NCI-H1417 treated with DMSO at 0.1 percent for 48 hours (cell line): ENCODE measurements at regions not wholly inside any gene's neighbourhood (a gene's known extent, or its start where the extent isn't known, plus 50 kb on each side); places are given as distances from the start of the nearest gene placed in this dataset.

Experiments used
- DNase-seq: peaks from one replicate; lab custom pipeline; 2025; lab: John Stamatoyannopoulos, UW

DNA sequence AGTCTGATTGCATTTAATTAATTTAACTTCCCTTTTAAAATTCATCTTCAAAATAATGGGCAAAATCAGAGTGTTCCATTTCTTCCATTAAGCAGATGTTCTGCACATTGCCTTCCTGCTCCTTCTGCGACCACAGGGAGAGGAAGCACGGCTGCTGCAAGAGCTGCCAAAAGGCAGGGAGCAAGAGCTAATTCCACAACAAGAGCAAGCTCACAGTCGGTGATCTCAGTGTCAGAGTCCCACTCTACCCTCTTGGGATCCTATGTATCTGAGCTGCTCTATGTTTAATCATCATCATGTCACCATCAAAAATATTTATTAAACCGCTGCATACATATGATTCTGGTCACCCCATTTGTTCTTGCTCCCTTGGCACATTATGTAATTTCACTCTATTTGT lies 255.3 kb upstream of the CAMK1G start:
- DNase-seq: no peak

DNA sequence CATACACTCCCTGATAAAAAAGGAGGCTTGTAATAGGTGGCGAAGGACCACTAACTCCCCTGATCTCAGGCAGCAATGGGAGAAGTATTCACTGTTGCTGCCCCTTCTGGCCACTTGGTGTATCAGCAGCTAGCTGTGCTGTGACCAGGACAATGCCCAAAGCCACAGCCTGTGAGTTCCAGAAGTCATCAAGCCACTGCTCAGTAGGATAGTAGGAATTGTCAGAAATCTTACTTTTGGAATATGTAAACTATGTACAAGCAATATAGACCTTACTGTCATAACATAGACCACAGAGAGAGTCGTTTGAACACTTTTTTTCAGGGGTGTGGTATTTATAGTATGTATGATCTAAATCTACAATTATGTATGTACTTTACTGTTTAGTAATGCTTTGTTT lies 248.3 kb upstream of the CAMK1G start:
- DNase-seq: no peak

DNA sequence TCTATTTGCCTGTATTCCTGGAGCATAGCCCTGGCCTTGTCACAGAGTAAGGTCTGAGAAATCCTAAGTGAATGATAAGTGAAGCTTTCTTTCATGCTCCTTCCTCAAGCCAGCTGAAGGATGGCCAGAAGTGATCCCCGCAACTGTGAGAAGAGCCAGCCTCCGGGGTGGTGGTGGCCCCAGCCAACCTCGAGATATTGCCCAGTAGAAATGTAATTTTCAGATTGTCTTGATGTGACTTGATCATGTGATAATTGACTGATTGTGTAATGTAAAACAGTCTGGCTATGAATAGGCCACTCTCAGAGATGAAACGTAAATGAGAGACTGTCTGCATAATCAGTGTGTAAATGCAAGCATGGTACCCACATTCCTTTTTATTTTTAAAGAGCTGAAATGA lies 242.4 kb upstream of the CAMK1G start:
- no peak for DNase-seq

DNA sequence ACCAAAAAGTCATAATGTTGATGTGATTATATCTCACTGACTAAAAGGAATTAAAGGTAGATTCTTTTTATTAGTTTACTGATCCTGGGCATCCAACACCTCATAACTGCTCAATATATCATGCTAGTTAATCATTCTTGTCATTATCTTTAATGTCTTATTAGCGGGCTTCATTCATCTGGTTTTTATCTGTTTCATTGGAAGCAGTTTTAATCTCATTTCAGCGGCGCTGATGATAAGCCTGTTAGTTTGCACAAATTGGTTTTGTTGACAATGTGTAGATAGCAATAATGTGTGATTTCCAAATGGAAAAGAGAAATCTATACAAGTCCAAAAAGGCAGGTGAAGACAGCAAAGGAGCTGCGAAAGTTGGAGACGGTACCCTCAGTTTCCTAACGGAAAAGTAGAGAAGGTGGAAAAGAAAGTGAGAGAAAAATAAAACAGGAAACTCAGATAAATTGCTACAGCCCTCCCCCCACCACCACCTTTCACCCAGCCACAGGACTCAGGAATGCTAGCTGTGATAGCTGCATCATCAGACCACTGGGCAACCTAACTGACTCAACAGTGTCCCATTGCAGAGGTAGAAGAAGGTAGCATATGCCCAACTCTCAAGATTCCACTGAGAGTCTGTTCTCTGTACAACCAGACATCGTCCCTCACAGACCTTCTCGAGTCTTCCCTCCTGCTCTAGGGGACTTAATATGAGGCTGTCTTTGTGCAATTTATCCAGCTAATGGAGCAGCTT lies 241.7 kb upstream of the CAMK1G start:
- no peak for DNase-seq

DNA sequence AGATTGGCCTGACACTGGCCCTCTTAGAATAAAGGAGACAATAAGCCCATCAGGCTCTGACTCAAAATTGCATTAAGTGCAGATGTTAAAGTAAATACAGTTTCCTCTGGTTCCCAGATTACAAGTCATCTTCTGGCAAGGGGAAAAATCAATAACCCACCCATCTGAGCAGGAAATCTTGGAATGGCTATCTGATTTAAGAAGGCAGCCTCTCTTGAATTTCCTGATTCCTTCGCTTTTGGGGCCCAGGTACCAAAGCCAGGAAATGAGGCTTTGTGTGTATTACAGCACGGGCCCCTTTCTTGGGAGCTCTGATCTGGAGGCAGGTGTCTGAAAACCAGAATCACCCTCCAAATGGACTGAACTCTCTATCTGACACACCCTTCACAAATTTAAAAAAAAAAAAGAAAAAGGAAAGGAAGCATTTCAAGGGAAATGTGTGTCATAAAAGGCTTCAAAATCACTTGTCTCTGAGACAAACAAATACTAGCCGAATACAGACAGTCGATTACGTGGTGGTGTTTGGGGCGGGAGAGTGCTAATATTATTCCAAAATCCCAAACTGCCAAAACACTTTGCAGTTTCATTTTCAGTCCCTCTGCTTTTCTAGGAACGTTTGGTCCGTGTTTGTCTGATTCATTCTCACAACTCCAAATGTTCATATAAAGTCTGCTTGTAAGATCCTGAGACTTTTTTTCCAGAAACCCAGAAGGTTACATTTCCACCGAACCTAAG lies 240.9 kb upstream of the CAMK1G start:
- no peak for DNase-seq

DNA sequence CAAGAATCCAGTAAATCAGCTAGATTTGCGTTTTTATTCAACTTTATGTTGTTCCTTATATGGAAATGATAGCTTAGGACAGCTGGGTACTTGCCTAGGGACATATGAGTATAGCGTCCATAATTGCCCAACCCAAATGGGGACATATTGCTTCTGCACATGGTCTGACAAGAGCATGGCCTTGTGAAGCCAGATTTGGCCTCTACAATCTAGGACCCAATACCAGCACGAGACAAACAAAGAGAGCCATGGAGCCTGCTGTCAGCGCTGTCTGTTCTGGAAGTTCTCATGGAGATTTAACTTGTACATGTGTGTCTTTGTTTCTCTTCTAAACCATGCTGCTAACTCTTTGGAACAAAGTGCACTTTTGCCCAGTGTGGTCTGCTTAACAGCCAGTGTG lies 240.0 kb upstream of the CAMK1G start:
- no peak for DNase-seq

DNA sequence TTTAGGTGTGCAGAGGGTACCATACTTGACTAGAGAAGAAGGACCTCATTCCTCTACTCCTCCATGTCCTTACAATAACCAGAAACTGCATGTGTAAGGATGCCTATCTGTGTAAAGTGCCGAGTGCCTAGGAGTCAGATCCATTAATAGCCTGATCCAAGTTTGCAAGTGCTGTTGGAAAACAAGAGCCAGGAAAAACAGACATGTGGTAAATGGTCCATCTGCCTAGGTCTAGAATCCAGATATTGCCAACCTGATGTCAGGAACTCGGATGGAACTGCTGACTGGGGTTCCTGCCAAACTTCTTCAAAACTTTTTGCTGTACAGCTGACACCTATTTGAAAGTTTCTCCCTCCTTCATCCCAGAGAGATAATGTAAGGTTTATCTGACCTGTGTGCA lies 239.4 kb upstream of the CAMK1G start:
- no peak for DNase-seq

DNA sequence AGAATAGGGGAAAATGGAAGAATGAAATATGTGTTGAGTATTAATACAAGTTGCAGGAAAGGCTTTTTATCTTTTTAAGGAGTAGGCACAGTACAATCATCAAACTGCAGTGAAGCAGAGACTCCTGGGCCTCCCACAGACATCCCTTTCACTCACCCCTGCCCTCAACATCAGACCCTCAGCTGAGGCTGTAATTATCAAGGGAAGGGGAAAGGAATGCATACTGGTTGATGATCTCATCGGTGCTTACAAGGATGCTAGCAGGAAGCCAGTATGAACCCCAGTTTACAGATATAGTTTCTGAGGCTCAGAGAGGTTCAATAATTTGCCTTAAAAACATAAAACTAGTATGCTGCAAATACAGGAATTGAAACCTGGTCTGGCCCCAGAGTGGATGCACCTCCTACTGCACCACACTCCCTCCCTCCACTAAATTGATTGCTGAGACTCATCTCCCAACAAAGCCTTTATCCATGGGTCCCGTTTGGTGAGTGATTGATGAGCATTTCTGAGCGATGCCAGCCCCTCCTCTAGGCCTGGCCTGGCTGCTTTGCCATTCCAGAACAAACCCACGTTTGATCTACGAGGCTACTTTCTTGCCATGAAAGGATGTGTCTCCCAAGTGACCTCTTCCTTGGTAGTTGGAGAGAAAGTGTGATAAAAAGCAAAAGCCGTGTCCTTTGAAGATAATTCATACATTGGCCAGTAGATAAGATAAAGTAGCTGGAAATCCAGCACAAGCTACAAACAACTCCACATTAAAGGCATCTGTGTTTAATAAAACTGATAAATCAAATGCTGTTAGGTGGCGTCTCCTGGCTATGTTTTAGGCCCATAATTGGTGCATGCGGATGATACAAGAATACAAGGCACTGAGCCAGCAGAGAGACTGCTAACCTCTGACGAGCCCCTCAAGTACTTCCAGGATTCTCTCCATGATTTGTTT lies 233.9 kb upstream of the CAMK1G start:
- no peak for DNase-seq

DNA sequence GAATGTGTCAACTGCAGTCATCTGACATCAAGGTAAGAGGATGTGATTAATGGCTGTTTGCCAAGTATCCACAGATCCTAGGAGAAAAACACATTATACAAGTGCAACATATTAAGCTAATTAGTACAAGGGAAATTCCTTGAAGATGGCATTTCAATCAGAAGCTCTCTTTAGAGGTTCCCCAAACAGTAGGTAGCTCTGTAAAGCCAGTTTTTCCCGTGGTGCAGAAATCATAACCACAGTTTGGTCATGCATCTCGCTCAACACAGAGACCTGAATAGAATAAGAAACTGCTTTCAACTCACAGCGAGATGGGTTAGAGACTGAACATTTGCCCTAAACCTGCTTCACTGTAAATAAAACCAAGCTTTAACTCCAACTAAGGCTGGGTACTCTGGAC lies 230.5 kb upstream of the CAMK1G start:
- no peak for DNase-seq

DNA sequence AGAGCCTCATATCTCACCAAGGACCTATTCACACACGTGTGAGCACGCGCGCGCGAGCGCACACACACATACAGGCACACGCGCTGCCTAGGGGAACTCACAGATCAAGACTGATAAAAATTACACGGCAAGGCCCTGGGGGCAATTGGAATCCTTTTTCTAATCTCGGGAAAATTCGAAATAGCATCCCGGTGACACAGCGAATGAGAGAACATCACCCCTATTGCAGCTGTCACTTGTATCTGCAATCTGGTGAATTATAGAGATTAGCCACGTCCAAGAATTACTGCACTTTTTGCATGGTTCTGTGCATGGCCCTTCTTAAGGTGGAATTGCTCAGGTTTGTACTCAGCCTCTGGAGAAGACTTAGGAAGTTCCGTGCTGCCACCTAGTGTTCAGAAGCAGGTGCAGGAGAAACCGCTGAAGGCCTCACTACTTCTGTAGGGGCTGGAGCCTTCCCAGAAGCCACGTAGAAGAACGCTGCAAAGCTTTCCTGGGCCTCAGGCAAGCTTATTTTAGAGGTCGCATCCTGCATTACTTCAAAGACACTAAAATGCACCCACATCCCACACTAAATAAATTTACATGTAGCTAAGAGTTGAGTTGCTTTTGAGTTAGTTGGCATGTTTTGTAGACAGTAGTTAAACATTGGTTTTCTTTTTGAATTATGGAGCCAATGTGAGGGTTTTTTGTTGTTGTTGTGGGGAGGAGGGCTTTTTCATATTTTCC lies 229.2 kb upstream of the CAMK1G start:
- DNase-seq: peak; percentile 59

DNA sequence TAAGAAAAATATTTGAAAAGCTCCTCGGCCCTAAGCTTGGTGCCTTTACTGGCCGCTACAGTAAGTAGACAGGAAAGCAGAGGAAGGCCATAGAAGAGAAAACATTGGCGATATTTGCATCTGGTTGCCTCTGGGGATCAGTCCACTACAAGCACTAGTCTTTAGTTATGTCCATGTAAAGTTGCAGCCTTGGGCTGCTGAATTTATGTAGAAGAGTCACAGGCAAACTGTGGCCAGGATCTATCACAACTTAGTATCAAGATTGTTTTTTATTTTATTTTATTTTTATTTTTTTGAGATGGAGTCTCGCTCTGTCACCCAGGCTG lies 228.7 kb upstream of the CAMK1G start:
- no peak for DNase-seq

DNA sequence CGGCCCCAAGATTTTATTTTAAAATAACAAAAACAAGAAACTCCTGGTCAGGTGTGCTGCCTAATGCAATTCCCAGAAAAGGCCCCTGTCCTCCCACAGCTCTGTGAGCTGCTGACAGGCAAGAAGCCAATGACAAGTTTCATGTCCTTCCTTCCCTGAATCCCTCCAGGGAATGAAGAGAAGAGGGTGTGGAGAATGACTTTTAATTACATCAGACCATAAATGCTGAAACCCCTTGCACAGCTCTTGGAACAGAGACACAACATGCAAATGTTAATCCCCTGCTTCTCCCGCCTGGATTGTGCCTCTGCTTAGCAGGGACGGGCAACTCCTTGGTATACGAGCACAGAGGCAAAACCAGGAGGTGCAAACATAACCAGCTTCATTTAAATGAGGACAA lies 228.1 kb upstream of the CAMK1G start:
- no peak for DNase-seq

DNA sequence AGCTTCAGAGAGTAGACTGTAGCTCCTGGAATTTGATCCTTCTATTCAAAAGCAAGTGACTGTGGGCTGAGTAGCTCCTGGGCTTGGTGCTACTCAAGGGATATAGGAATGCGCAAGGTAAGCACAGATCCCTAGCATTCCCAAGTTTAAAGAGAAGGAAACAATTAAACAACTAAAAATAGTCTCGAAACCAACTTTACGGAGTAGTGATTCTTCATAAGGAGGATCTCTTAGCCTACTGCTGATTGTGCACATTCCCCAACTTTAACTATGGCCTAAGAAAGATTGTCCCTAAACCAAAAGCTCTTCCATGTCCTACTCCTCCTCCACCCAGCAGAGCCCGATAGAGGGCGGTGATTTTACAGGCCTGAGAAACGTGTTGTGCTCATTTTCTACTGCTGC lies 226.5 kb upstream of the CAMK1G start:
- no peak for DNase-seq

DNA sequence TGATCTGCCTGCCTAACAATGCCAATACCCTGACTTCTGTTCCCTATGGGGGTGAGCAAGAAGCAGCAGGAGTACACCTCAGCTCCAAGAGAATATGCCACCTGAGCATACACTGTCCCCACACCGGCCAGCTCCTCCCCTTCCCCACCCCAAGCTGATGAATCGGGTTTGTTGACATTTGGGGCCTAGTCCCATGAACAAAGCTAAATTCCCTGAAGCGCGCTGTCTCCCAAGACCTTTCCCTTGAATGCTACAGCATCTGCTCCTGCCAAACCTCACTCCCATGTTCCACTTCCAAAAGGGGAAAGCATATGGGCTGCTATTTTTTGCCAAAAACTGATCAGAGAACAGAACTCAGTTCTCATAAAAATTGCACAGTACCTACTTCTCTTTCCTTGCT lies 220.4 kb upstream of the CAMK1G start:
- no peak for DNase-seq

DNA sequence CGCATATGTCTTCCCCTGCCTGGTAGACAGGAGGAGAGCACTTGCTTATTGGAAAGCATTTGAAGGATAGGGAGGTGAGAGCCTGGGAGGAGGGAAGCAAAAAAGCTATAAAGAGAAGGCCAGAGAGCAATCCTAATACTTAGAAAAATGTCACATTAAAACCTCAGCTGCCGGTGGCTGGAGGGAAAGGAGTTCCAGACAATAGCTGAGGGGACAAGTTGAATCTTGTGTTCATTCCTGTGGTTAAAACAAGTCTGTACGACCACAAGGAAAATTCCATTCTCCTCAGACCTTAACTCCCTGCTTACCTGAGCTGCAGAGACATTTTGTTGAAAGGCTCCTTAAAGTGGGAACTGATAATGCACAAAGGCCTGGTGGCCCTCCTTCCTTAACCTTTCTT lies 218.8 kb upstream of the CAMK1G start:
- no peak for DNase-seq

DNA sequence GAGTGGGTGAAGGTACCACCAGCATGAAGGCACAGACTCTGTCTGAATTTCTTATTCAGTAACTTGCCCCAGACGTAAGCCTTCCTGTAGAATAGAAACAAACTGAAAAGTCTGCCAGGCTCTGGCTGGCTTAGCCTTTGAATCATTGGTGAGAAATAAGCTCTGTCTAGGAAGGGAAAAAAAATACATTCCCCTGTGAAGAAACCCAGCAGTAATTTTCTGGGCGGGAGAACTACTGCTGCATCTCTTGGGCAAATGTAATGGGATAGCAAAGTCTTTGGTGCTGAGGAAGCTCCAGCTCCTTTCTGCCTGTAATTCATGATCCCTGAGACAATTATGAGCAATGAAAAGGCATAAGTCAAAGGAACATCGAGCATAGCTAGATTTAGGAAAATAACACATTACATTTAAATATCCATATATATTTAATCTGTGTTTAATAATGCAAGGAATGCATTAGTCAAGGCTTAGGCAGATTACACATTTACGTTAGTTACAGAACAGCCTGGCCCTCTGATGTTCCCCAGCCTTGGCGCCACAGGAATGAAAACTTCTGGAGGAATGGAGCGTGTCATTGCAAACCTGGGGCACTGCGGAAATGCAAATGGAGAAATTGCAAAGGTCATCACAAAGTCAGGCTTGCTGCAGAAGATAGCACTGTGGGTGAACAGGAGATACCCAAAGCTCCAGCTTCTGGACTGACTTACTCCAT lies 216.3 kb upstream of the CAMK1G start:
- DNase-seq: no peak

DNA sequence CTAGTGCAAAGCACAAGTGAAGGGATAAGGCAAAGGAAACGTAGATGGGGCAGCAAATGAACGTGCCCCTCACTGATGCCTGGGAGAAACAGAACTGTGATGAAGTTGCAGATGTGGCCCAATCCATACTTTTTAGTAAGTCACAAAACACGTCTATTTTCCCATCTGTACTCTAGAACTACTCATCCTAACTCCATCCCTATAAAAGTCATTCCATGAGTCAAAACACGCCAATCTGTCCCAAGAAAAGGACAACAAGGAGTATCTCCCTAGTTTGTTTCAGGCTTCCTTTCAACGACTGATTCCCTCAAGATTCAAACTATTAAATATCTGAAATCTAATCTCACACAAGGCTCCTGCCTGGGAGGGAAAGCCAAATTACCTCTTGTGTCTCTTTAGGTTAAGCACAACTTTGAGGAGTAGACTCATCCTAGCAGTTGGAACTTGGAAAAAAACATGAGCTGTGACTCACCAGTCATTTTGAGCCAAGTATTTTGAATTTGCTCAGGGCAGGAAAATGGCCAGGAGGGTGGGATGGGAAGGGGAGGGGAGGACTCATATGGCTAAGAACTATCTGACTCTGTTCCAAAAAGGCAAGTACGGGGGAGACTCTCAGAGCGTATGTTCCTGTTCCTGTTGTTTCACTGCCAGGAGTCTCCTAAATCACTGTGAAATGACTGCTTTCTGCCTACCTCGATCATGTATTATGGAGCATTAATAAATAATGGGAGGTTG lies 214.5 kb upstream of the CAMK1G start:
- no peak for DNase-seq

DNA sequence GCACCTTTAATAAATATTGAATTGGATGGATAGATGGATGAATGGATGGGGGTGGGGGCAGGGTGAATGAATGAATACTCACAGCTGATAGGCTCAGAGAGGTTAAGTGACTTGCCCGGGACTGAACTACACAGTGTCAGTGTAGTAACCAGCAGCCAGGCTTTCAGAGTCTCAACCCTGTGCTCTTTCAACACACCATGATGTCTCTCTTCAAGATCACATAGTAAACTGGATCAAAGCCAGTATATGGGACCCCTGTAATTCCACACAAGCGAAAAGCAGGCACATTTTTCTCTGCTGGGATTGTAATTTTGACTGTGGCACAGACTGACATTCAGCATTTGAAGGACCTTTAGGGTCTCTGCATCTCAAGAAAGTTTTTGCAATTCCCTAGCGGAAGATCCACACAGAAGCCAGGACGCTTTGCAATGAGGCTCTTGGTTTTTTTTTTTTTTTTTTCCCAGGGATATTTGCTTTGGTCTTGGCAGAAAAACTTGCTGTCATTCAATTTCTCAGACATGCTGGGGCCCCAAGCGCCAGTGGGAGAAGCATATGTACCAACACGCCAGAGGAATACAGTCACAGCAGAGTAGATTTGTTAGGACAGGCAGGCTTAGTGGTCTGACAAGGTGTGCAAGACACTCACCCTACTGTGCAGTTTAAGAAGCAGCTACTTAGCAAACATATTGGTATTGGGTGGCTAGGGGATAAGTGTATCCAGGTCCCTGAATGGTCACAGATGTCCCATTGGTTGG lies 213.1 kb upstream of the CAMK1G start:
- DNase-seq: no peak

DNA sequence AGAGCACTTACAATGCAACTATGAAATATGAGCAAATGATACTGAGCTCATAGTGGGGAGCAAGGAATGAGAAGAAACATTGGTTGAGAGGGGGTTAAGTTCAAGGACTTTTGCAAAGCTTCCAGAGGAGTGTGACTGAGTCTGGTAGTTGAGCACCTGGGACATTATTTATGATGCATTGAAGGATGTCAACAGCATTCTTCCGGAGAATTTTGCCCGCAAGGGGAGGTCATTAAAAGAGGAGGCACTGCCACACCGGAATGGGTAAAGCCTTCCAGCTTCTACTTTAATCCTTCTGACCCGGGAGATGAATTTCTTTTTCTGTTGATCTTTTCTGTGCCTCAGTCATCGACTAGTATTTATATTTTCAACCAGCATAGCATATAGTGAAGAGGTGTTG lies 208.4 kb upstream of the CAMK1G start:
- DNase-seq: no peak
